ENCODE measurements at regions not wholly inside any gene's neighbourhood (a gene's known extent, or its start where the extent isn't known, plus 50 kb on each side); places are given as distances from the start of the nearest gene placed in this dataset.
A peak's percentile ranks its signal among the peaks of the same experiment; 100 is the strongest.

- no peak for ATAC-seq
- ChIA-PET POLR2A (interaction anchor here (0.6 to 1.8 kb wide), 2 partner anchors 10 to 282 kb away, joined by 6 to 9 read pairs; no protein-coding TSS in a partner anchor), CTCF (ENCODE audit: low intra/inter-chr PET ratio) (no interaction called here)
- no peak overlapping the region for H3K9ac ChIP-seq (ENCODE audit: insufficient read depth in 1 of 2, low read depth in 2 of 2, low read length in 2 of 2)
- TF ChIP-seq RBM25 (IDR thresholded peaks at IDR 0.05; ENCODE audit: low read depth, low read length, severe bottlenecking): peak; percentile 84
- TF ChIP-seq PHB (CRISPR knock-in tag; IDR thresholded peaks at IDR 0.05): no peak
- no peak for TF ChIP-seq ZNF584 (CRISPR knock-in tag; IDR thresholded peaks at IDR 0.05; ENCODE audit: low read depth)
- 0 out of 2 replicates have a peak, but pooled peaks have one; percentile 47 for TF ChIP-seq BCOR (IDR thresholded peaks at IDR 0.05)
- no peak for TF ChIP-seq ARID3B (CRISPR knock-in tag; IDR thresholded peaks at IDR 0.05; ENCODE audit: borderline replicate concordance)
- peak; percentile 96 for TF ChIP-seq ZFP36 (IDR thresholded peaks at IDR 0.05; ENCODE audit: low read depth, low read length, partially characterized antibody)
- no peak for TF ChIP-seq GTF2A2 (tag; IDR thresholded peaks at IDR 0.05)
- no peak for TF ChIP-seq ESRRA (IDR thresholded peaks at IDR 0.05; ENCODE audit: borderline replicate concordance, low read depth)
- no peak overlapping the region for H3K4me3 ChIP-seq
- WGBS (ENCODE audit: insufficient coverage, low coverage, missing lambda C conversion rate): 5% methylated on average over 5 of the region's 5 CpGs
- H3K9me1 ChIP-seq (ENCODE audit: control insufficient read depth, insufficient read depth, low read length): no peaks in the 10 kb centered on the region
- no peak for FAIRE-seq
- H3K27me3 ChIP-seq (ENCODE audit: control insufficient read depth in 2 of 2, insufficient read depth in 2 of 2, low read length in 2 of 2): peaks cover 8 to 45% of the 10 kb centered on the region in 2 experiments; a peak in 4 of 5 replicates
- no peaks in the 10 kb centered on the region for H3K36me3 ChIP-seq (ENCODE audit: control insufficient read depth, insufficient read depth, low read length)
- no TSS peak for BruUV-seq (replicated peaks)
- no peaks in the 10 kb centered on the region for H4K20me1 ChIP-seq (replicated peaks; ENCODE audit: control insufficient read depth, insufficient read depth, low read length)
- no peaks in the 10 kb centered on the region for H3K79me2 ChIP-seq (ENCODE audit: control insufficient read depth, insufficient read depth, low read length)
- H3K4me1 ChIP-seq (replicated peaks in 1 of 2; ENCODE audit: control insufficient read depth in 2 of 2, insufficient read depth in 2 of 2, low read length in 2 of 2): no peaks in the 10 kb centered on the region; a peak in 1 of 5 replicates
- no peaks in the 10 kb centered on the region for H3K9me3 ChIP-seq (replicated peaks; ENCODE audit: control insufficient read depth, insufficient read depth, low read depth, low read length)
- no peak overlapping the region for H3K27ac ChIP-seq (ENCODE audit: extremely low read depth, low read depth, low read length)
- H3K4me2 ChIP-seq (ENCODE audit: insufficient read depth, low read length): no peak overlapping the region
- in situ Hi-C loops (cut with MboI): no loop called here
- intact Hi-C loops (cut with micrococcal nuclease): no loop called here
- no peak overlapping the region for H2AFZ ChIP-seq (ENCODE audit: low read depth, low read length)
- DNase-seq (ENCODE audit: extremely low read depth in 1 of 4, low spot score in 3 of 4): no peak
Measured at GRCh38 chr2:128403814-128404708, 85.4 kb upstream of the HS6ST1 start.
